G401.6 (cell line): ENCODE measurements at regions not wholly inside any gene's neighbourhood (a gene's known extent, or its start where the extent isn't known, plus 50 kb on each side); places are given as distances from the start of the nearest gene placed in this dataset.
"Not testable (repeated sequence)": the region's sequence is repeated elsewhere in the genome, so short reads cannot be mapped to it uniquely, and the experiment has no call there.

Experiments
- FAIRE-seq: peaks from 2 replicates; lab custom pipeline; 2012; peaks lifted over from hg19 to GRCh38; lab: Jason Lieb, UNC

GRCh38 chr9:31848505-31849285 lies 535.7 kb upstream of the ACO1 start:
- no peak for FAIRE-seq

GRCh38 chr9:31854187-31854586 lies 530.3 kb upstream of the ACO1 start:
- FAIRE-seq = no peak

GRCh38 chr9:31868830-31869229 lies 515.6 kb upstream of the ACO1 start:
- FAIRE-seq = no peak

- no peak for FAIRE-seq
Measured at GRCh38 chr9:31870276-31870675, 514.2 kb upstream of the ACO1 start.

DNA sequence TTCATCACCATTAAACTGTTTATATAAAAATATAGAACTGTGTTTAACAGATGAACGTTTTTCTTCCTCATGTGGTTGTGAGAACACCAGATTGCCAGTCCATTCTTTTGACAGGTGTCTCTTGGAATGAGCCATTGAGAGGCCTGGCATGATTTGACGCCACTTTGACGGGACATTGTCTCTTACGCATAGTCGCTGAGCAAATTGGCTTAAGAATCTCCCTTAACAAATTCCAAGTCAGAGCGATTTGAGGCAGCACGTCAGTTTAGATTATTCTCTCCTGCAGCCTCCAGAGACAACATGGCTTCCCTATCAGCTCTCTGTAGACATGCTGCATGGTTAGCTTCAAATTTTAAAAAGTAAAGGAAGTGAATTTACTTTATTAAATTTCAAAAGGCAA lies 510.7 kb upstream of the ACO1 start:
- FAIRE-seq = no peak

GRCh38 chr9:31894008-31894407 lies 490.4 kb upstream of the ACO1 start:
- FAIRE-seq = no peak

GRCh38 chr9:31908158-31908890 lies 476.1 kb upstream of the ACO1 start:
- no peak for FAIRE-seq

DNA sequence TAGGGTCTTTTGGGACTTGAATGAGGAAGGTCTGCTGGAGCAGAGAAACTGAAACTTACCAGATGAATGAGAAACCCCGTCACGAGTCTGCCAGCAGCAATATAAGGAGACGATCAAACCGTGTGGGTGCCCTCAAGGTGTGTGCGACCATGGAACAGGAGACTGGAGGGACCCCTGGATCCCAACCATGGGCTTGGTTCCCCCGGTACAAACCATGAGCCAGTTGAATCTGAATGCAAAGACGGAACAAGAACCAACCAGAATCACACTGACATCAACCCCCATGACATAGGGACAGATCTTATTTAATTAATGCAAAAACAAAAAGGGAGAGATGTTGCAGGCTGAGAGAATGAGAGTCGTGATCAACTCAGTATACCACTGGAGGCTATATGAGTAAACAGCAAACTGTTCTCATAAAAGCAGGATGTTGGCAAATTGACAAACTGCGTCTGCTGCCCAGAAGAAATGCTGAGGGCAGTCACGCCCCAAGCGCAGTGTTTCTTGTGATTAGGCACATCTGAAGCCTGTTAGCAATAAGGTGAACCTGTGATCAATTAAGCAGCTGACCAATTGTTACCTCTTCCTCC lies 475.5 kb upstream of the ACO1 start:
- FAIRE-seq = no peak

GRCh38 chr9:31912636-31913035 lies 471.8 kb upstream of the ACO1 start:
- no peak for FAIRE-seq

GRCh38 chr9:31916591-31917241 lies 467.7 kb upstream of the ACO1 start:
- FAIRE-seq = no peak

DNA sequence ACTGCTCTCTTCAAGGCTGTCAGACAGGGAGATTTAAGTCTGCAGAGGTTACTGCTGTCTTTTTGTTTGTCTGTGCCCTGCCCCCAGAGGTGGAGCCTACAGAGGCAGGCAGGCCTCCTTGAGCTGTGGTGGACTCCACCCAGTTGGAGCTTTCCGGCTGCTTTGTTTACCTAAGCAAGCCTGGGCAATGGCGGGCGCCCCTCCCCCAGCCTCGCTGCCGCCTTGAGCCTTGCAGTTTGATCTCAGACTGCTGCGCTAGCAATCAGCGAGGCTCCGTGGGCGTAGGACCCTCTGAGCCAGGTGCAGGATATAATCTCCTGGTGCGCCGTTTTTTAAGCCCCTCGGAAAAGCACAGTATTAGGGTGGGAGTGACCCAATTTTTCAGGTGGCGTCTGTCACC lies 446.7 kb upstream of the ACO1 start:
- FAIRE-seq = not testable (repeated sequence)

GRCh38 chr9:31950756-31951155 lies 433.7 kb upstream of the ACO1 start:
- no peak for FAIRE-seq

GRCh38 chr9:31958572-31958971 lies 425.9 kb upstream of the ACO1 start:
- no peak for FAIRE-seq

- FAIRE-seq = no peak
Measured at GRCh38 chr9:31969552-31969951, 414.9 kb upstream of the ACO1 start.

- no peak for FAIRE-seq
Measured at GRCh38 chr9:31983895-31984294, 400.5 kb upstream of the ACO1 start.

DNA sequence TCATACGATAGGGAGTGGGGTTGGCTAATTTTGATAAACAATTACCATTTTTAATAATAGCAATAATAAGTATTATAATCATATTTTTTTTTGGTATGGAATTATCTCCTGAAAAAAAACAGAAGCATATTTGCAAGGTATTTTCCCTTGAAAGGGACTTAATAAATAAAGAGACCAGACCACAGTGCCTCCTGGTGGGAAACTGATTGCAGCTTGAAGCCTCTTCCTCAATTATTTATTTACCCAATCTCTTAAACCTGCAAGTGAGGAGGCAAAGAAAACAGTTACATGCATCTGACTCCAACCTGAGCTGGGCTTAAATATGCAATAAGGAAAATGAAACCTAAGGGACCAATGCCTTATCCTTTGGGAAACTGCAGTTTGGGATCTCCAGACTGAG lies 388.1 kb upstream of the ACO1 start:
- FAIRE-seq = no peak

DNA sequence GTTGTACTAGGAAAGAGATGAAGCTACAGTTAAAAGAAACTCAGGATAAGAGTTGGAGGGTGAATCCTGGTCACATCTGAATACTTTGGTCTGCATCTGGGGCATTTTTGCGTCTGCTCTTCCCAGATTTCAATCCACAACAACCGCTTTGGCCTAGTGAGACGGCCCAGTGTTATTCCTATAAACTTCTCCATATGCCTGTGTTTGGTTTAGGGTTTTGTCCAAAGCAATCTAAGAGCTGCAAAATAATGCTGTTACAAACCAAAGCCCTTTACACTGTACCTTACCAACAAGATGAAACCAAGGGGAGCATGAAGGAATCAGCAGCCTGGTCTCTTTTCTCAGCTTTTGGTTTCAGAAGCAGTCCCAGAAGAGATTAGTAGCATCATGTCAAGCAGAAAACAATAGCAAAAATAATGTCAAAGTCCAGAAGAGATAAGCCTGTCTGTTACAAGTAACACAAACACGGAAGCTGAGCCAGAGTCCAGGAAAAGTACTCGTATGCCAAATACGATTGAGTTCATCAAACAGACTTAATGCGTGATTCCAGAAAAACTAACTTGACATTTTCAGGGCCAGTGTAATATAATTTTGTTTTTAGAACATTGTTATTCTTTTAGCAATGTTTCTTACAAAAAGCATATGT lies 379.9 kb upstream of the ACO1 start:
- no peak for FAIRE-seq

DNA sequence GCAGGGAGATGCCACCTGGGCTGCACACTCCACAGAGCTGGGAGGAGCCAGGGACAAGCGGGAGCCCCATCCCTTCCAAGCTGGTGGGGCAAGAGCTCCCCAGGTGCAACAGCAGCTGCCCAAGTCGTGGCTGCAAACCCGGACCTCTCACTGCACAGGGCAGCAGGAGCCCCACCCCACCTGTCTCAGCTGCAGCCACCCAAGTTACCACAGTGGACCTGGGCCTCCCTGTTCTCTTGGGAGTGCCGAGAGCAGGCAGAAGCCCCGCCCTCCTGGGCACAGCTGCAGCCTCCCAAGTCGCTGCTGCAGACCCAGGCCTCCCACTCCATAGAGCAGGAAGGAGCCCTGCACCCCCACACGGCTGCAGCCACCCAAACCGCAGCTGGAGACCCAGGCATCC lies 374.1 kb upstream of the ACO1 start:
- no peak for FAIRE-seq

DNA sequence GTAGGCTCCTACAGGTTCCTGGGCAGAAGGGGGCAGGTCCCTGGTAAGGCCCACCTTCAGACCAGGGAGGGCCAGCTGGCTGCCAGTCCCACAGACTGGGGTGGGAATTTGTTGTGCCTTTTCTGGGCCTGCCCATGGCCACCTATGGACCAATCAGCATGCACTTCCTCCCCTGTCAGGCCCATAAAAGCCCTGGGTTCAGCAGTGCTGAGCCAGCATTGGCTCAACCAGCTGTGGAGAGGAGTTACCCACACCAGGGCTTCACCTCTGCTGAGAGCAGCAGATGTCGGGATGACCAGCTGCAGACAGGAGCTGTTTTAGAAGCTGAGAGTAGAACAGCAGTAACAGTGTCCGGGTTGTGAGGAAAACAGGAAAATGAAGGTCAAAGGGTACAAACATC lies 373.4 kb upstream of the ACO1 start:
- no peak for FAIRE-seq

GRCh38 chr9:32015795-32016194 lies 368.6 kb upstream of the ACO1 start:
- no peak for FAIRE-seq

- FAIRE-seq = no peak
Measured at GRCh38 chr9:32045513-32045912, 338.9 kb upstream of the ACO1 start.

GRCh38 chr9:32067261-32067660 lies 317.2 kb upstream of the ACO1 start:
- no peak for FAIRE-seq
